ENCODE measurements at regions not wholly inside any gene's neighbourhood (a gene's known extent, or its start where the extent isn't known, plus 50 kb on each side); places are given as distances from the start of the nearest gene placed in this dataset.

- TF ChIP-seq, protein P1, sequence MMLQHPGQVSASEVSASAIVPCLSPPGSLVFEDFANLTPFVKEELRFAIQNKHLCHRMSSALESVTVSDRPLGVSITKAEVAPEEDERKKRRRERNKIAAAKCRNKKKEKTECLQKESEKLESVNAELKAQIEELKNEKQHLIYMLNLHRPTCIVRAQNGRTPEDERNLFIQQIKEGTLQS (IDR thresholded peaks at IDR 0.05): no peak
- no peak for TF ChIP-seq CTCF (IDR thresholded peaks at IDR 0.05; ENCODE audit: low read depth, low read length, missing input control)
- TF ChIP-seq JUND (IDR thresholded peaks at IDR 0.05): no peak
- no peak for TF ChIP-seq REST (IDR thresholded peaks at IDR 0.05)
- TF ChIP-seq GABPA (IDR thresholded peaks at IDR 0.05 in 1 of 2, conservative IDR thresholded peaks at IDR 0.05 in 1 of 2): no peak
- TF ChIP-seq RXRA (IDR thresholded peaks at IDR 0.05): no peak
- no peak for TF ChIP-seq TAF1 (conservative IDR thresholded peaks at IDR 0.05)
Observed at GRCh38 chr13:87953381-87953780, 282.2 kb downstream of the SLITRK5 start.

Measured in liver (tissue), 3 donors.